DMS53 treated with DMSO at 0.1 percent for 48 hours (cell line): ENCODE measurements at regions not wholly inside any gene's neighbourhood (a gene's known extent, or its start where the extent isn't known, plus 50 kb on each side); places are given as distances from the start of the nearest gene placed in this dataset.
"Not testable (repeated sequence)": the region's sequence is repeated elsewhere in the genome, so short reads cannot be mapped to it uniquely, and the experiment has no call there.

Experiments
- DNase-seq: peaks from one replicate; lab custom pipeline; 2025; ENCODE audit not compliant: unreplicated experiment; lab: John Stamatoyannopoulos, UW

GRCh38 chr11:110514967-110515366 is 85.2 kb downstream of the FDX1 start:
- DNase-seq, result no peak

- not testable (repeated sequence) for DNase-seq
These were observed 87.6 kb downstream of the FDX1 start for GRCh38 chr11:110517381-110517780.

- no peak for DNase-seq
These were observed 89.2 kb downstream of the FDX1 start for GRCh38 chr11:110518809-110519514.

DNA sequence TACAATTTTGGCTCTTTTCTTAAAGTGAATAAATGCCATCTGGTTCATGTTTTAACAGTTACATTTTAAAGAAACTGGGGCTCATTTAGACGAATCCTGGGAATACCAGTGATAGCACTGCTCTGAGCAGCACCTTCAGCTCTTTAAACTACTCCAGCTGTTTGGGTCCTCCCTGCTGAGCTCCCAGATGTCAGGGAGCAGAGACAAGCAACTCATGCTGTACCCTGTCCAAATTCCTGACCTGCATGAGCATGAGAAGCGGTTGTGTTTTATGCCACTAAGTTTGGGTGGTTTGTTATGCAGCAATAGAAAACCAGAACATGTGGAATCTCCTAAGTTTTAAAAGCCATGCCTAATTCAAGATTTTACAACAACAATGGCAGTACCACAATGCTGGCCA is 90.0 kb downstream of the FDX1 start:
- DNase-seq, result no peak

DNA sequence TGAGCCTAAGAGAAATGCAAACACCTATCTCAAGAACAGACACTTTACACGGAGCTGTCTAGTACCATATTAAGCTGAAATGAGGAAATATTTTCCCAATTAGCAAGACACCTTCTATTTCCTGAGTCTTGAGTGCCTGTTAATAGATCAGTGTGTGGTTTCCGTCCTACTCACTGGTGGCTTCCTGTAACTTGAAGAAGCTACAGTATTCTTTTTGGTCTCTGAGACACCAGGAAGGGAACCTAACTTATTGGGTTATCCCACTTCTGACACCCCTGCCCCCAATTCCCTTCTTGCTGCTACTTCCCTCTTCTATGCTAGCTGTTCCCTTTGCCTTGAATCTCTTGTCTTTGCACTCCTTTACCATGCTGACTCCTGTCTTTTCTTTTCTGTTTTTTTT is 92.7 kb downstream of the FDX1 start:
- DNase-seq, result no peak

- peak; percentile 52 for DNase-seq
These were observed 94.5 kb downstream of the FDX1 start for GRCh38 chr11:110524238-110524637.

- DNase-seq, result no peak
These were observed 96.1 kb downstream of the FDX1 start for GRCh38 chr11:110525883-110526282.

GRCh38 chr11:110526323-110526722 is 96.6 kb downstream of the FDX1 start:
- no peak for DNase-seq
